SW 1271 (cell line): ENCODE measurements at regions not wholly inside any gene's neighbourhood (a gene's known extent, or its start where the extent isn't known, plus 50 kb on each side); places are given as distances from the start of the nearest gene placed in this dataset.
"Not testable (repeated sequence)": the region's sequence is repeated elsewhere in the genome, so short reads cannot be mapped to it uniquely, and the experiment has no call there.

Source experiments
- DNase-seq, 2 experiments: peaks; one replicate each; lab custom pipeline; 2025; lab: John Stamatoyannopoulos, UW

GRCh38 chr6:80636689-80637088 lies 530.2 kb downstream of the BCKDHB start:
- DNase-seq, result no peak

- DNase-seq, result no peak
Measured at GRCh38 chr6:80633412-80633811, 526.9 kb downstream of the BCKDHB start.

GRCh38 chr6:80625405-80625804 lies 518.9 kb downstream of the BCKDHB start:
- DNase-seq, result no peak

- no peak for DNase-seq
Measured at GRCh38 chr6:80623066-80623815, 516.8 kb downstream of the BCKDHB start.

- no peak for DNase-seq
Measured at GRCh38 chr6:80622641-80623040, 516.2 kb downstream of the BCKDHB start.

- DNase-seq, result no peak
Measured at GRCh38 chr6:80618953-80619352, 512.5 kb downstream of the BCKDHB start.

GRCh38 chr6:80610846-80611245 lies 504.4 kb downstream of the BCKDHB start:
- no peak for DNase-seq

GRCh38 chr6:80608881-80609280 lies 502.4 kb downstream of the BCKDHB start:
- no peak for DNase-seq

GRCh38 chr6:80607811-80608391 lies 501.4 kb downstream of the BCKDHB start:
- DNase-seq, result peak; percentile 6 to 41

GRCh38 chr6:80605165-80605989 lies 498.9 kb downstream of the BCKDHB start:
- DNase-seq, result peak in 1 of 2 experiments; percentile 43

GRCh38 chr6:80603679-80604078 lies 497.2 kb downstream of the BCKDHB start:
- DNase-seq, result no peak

GRCh38 chr6:80594461-80594860 lies 488.0 kb downstream of the BCKDHB start:
- no peak for DNase-seq

GRCh38 chr6:80592436-80592835 lies 486.0 kb downstream of the BCKDHB start:
- DNase-seq, result no peak

GRCh38 chr6:80586242-80586641 lies 479.8 kb downstream of the BCKDHB start:
- no peak for DNase-seq

- DNase-seq, result no peak
Measured at GRCh38 chr6:80579391-80580023, 473.0 kb downstream of the BCKDHB start.

GRCh38 chr6:80573320-80573719 lies 466.8 kb downstream of the BCKDHB start:
- DNase-seq, result not testable (repeated sequence)

GRCh38 chr6:80566361-80566760 lies 459.9 kb downstream of the BCKDHB start:
- DNase-seq, result no peak

GRCh38 chr6:80553071-80553740 lies 446.7 kb downstream of the BCKDHB start:
- DNase-seq, result no peak

- no peak for DNase-seq
Measured at GRCh38 chr6:80550748-80551147, 444.3 kb downstream of the BCKDHB start.

GRCh38 chr6:80550281-80550680 lies 443.8 kb downstream of the BCKDHB start:
- DNase-seq, result no peak

GRCh38 chr6:80548532-80548931 lies 442.1 kb downstream of the BCKDHB start:
- no peak for DNase-seq

GRCh38 chr6:80547827-80548226 lies 441.4 kb downstream of the BCKDHB start:
- no peak for DNase-seq
